ENCODE measurements at regions not wholly inside any gene's neighbourhood (a gene's known extent, or its start where the extent isn't known, plus 50 kb on each side); places are given as distances from the start of the nearest gene placed in this dataset.
A peak's percentile ranks its signal among the peaks of the same experiment; 100 is the strongest.
"Not testable (repeated sequence)": the region's sequence is repeated elsewhere in the genome, so short reads cannot be mapped to it uniquely, and the experiment has no call there.

DNA sequence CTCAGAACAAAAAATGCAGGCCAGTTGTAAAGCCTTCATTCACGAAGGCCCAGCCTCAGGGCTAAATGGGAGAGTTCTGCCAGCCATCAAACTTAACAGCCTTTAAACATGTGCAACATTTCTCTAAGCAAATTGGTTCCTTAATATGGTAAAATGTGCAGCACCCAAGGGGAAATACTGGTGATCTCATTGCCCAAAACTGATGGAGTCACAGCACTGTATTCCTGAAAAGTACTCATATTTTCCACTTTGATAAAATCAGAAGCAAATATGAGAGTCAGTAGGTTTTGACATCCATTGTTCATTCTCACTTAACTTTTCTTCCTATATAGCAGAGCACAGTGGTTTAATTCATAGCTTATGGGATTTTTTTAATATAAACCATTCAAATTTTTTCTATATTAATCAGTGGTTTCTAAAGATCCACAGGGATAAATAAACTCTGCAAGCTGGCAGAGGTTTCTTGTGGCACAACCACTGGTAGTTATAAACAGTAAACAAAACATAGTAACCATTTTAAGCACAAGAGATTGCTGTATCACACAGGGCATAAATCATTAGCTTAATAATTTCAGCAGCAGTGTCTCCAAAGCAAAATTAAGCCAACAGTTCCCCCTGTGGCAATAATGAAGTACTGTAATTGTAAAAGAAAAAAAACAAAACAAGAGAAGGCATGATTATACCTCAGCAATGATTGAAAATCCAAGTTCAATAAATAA is 106.9 kb upstream of the LYPLAL1 start:
- TF ChIP-seq, protein P1, sequence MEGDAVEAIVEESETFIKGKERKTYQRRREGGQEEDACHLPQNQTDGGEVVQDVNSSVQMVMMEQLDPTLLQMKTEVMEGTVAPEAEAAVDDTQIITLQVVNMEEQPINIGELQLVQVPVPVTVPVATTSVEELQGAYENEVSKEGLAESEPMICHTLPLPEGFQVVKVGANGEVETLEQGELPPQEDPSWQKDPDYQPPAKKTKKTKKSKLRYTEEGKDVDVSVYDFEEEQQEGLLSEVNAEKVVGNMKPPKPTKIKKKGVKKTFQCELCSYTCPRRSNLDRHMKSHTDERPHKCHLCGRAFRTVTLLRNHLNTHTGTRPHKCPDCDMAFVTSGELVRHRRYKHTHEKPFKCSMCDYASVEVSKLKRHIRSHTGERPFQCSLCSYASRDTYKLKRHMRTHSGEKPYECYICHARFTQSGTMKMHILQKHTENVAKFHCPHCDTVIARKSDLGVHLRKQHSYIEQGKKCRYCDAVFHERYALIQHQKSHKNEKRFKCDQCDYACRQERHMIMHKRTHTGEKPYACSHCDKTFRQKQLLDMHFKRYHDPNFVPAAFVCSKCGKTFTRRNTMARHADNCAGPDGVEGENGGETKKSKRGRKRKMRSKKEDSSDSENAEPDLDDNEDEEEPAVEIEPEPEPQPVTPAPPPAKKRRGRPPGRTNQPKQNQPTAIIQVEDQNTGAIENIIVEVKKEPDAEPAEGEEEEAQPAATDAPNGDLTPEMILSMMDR (conservative IDR thresholded peaks at IDR 0.05 in 1 of 2, IDR thresholded peaks at IDR 0.05 in 1 of 2; ENCODE audit: low read depth in 1 of 2, low read length in 2 of 2): peak; percentile 54 to 61
- no peak for TF ChIP-seq EZH2 (IDR thresholded peaks at IDR 0.05; ENCODE audit: low read length, missing control alignments)
- H2AFZ ChIP-seq (ENCODE audit: low read length): no peak overlapping the region
- H4K20me1 ChIP-seq (ENCODE audit: control insufficient read depth, extremely low read depth, insufficient read depth, low read length): no peaks in the 10 kb centered on the region
- H3K4me1 ChIP-seq (ENCODE audit: control insufficient read depth, extremely low read depth, insufficient read depth, low read length): peaks cover 2% of the 10 kb centered on the region
- H3K79me2 ChIP-seq (ENCODE audit: control insufficient read depth, insufficient read depth, low read length): no peaks in the 10 kb centered on the region
- H3K4me2 ChIP-seq (ENCODE audit: extremely low read depth, insufficient read depth, low read length): no peak overlapping the region
- no peak overlapping the region for H3K4me3 ChIP-seq (replicated peaks in 1 of 4; ENCODE audit: control extremely low read depth in 1 of 4, insufficient read depth in 1 of 4, low read depth in 3 of 4, low read length in 4 of 4)
- H3K27ac ChIP-seq (ENCODE audit: insufficient read depth, low read length): no peak overlapping the region
- H3K27me3 ChIP-seq (ENCODE audit: control insufficient read depth, insufficient read depth, low read length): no peaks in the 10 kb centered on the region
- H3K36me3 ChIP-seq (ENCODE audit: control insufficient read depth, insufficient read depth, low read length): no peaks in the 10 kb centered on the region
- no peak overlapping the region for H3K9ac ChIP-seq (ENCODE audit: insufficient read depth, low read length)
- no peaks in the 10 kb centered on the region for H3K9me3 ChIP-seq (ENCODE audit: control insufficient read depth, insufficient read depth, low read depth, low read length)
- peak; percentile 72 to 84 for DNase-seq (ENCODE audit: low read depth in 2 of 2)

DNA sequence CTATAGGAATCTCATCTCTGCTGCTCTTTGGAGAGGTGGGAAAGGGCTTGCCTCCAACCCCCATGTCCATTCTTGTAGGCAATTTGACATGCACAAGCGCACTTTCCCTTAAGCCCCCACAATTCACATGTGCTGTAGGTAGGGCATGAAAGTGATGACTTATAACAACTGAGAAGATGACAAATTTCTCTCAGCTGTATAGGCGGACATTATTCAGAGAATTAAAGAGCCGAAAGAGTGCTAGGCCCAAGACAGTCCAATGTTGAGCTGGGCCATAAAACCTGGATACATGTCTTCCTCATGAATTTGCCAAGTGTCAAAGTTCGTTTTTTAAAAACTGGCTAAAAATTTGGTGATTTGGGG is 106.3 kb upstream of the LYPLAL1 start:
- H3K27ac ChIP-seq (ENCODE audit: insufficient read depth, low read length): no peak overlapping the region
- H3K36me3 ChIP-seq (ENCODE audit: control insufficient read depth, insufficient read depth, low read length): no peaks in the 10 kb centered on the region
- TF ChIP-seq EZH2 (IDR thresholded peaks at IDR 0.05; ENCODE audit: low read length, missing control alignments): no peak
- TF ChIP-seq, protein P1 (conservative IDR thresholded peaks at IDR 0.05 in 1 of 2, IDR thresholded peaks at IDR 0.05 in 1 of 2; ENCODE audit: low read depth in 1 of 2, low read length in 2 of 2): no peak
- no peak for DNase-seq (ENCODE audit: low read depth in 2 of 2)
- H3K27me3 ChIP-seq (ENCODE audit: control insufficient read depth, insufficient read depth, low read length): no peaks in the 10 kb centered on the region
- H4K20me1 ChIP-seq (ENCODE audit: control insufficient read depth, extremely low read depth, insufficient read depth, low read length): no peaks in the 10 kb centered on the region
- H3K4me3 ChIP-seq (replicated peaks in 1 of 4; ENCODE audit: control extremely low read depth in 1 of 4, insufficient read depth in 1 of 4, low read depth in 3 of 4, low read length in 4 of 4): no peak overlapping the region
- no peaks in the 10 kb centered on the region for H3K79me2 ChIP-seq (ENCODE audit: control insufficient read depth, insufficient read depth, low read length)
- H3K9ac ChIP-seq (ENCODE audit: insufficient read depth, low read length): no peak overlapping the region
- no peaks in the 10 kb centered on the region for H3K9me3 ChIP-seq (ENCODE audit: control insufficient read depth, insufficient read depth, low read depth, low read length)
- no peak overlapping the region for H2AFZ ChIP-seq (ENCODE audit: low read length)
- H3K4me2 ChIP-seq (ENCODE audit: extremely low read depth, insufficient read depth, low read length): peak overlapping the region; percentile 8
- H3K4me1 ChIP-seq (ENCODE audit: control insufficient read depth, extremely low read depth, insufficient read depth, low read length): peaks cover 2% of the 10 kb centered on the region

DNA sequence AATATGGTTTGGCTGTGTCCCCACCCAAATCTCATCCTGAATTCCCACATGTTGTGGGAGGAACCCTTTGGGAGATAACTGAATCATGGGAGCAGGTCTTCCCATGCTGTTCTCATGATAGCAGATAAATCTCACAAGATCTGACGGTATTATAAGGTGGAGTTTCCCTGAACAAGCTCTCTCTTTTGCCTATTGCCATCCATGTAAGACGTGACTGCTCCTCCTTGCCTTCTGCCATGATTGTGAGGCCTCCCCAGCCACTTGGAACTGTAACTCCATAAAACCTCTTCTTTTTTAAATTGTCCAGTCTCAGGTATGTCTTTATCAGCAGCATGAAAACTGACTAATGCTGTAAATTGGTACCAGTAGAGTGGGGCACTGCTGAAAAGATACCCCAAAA is 103.3 kb upstream of the LYPLAL1 start:
- H3K79me2 ChIP-seq (ENCODE audit: control insufficient read depth, insufficient read depth, low read length); H3K27ac ChIP-seq (ENCODE audit: insufficient read depth, low read length); H3K9ac ChIP-seq (ENCODE audit: insufficient read depth, low read length); H3K4me2 ChIP-seq (ENCODE audit: extremely low read depth, insufficient read depth, low read length); DNase-seq (ENCODE audit: low read depth in 2 of 2); H3K27me3 ChIP-seq (ENCODE audit: control insufficient read depth, insufficient read depth, low read length); H2AFZ ChIP-seq (ENCODE audit: low read length); H3K4me3 ChIP-seq (replicated peaks in 1 of 4; ENCODE audit: control extremely low read depth in 1 of 4, insufficient read depth in 1 of 4, low read depth in 3 of 4, low read length in 4 of 4); H3K9me3 ChIP-seq (ENCODE audit: control insufficient read depth, insufficient read depth, low read depth, low read length); H3K4me1 ChIP-seq (ENCODE audit: control insufficient read depth, extremely low read depth, insufficient read depth, low read length); H4K20me1 ChIP-seq (ENCODE audit: control insufficient read depth, extremely low read depth, insufficient read depth, low read length); H3K36me3 ChIP-seq (ENCODE audit: control insufficient read depth, insufficient read depth, low read length): not testable (repeated sequence)
